Left ventricle myocardium superior (tissue), 1 donor: ENCODE measurements at regions not wholly inside any gene's neighbourhood (a gene's known extent, or its start where the extent isn't known, plus 50 kb on each side); places are given as distances from the start of the nearest gene placed in this dataset.
A peak's percentile ranks its signal among the peaks of the same experiment; 100 is the strongest.
"Not testable (repeated sequence)": the region's sequence is repeated elsewhere in the genome, so short reads cannot be mapped to it uniquely, and the experiment has no call there.

Source experiments
- ATAC-seq: fragments of 200-7000 bp; cut with Tn5 transposase; one replicate; pipeline ENCODE4 v1.9.1; 2020; ENCODE audit warnings: mild to moderate bottlenecking, moderate library complexity
- DNase-seq: peaks from one replicate; pipeline ENCODE4 v3.0.0-alpha.2; 2020
- intact Hi-C: fragments of 100-400 bp; cut with micrococcal nuclease; formaldehyde crosslinking; loops from one replicate; pipeline ENCODE4 v1.11.0; 2022
- donor health status: DM: no; HTN: yes; CAD: no; lungs with severe emphysema.

DNA sequence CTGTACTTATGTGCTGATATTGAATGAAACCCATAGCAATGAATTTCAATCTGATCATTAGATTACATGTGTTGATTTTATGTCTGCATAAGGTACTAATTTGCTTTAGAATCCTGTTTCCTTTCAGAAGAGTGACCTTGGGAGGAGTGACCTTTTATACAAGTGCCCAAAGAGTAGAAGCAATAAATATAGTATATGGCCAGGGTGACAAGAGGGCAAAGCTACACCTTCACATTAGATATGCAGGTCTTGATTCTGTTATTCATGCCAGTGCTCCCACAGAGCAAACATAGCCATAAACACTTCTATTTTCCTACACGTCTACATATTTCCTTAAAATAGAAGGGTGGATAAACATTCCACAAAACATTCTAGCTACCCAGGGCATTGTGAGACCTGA lies 158.2 kb upstream of the RAP2B start:
- DNase-seq (no peak), ATAC-seq (no peak)
- intact Hi-C loops = no loop called here

GRCh38 chr3:153008226-153008625 lies 153.8 kb upstream of the RAP2B start:
- intact Hi-C loops = no loop called here
- DNase-seq (no peak), ATAC-seq (no peak)

- no peak for DNase-seq
- ATAC-seq = no peak
Measured at GRCh38 chr3:153023896-153024295, 138.1 kb upstream of the RAP2B start.

GRCh38 chr3:153026026-153026425 lies 136.0 kb upstream of the RAP2B start:
- no peak for ATAC-seq
- intact Hi-C loops = loop anchor here (5.0 to 10.0 kb wide), 2 partner anchors 741 to 1229 kb away; no protein-coding TSS in a partner anchor
- DNase-seq = no peak

More at GRCh38 chr3:153023896-153024295, 138.1 kb upstream of the RAP2B start:
- intact Hi-C loops = loop anchor here (10.0 kb wide), 1 partner anchor 1231 kb away; no protein-coding TSS in a partner anchor

DNA sequence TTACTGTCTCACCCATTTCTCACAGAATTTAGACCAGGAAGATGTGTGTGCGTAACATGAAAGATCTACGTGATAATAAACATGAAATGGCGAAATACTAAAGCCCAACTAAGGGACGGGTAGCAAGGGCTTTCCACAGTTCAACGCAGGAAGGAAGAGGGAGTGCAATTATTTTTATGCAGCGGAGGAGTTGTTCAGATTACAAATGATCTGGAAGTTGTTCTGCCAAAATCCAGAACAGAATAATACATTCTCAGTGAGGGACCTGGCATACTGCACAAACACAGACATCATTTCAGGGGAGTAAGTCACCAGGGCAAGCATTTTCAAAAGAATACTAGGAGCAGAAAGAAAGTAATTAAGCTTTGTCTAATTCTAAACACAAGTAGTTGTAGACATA lies 133.6 kb upstream of the RAP2B start:
- intact Hi-C loops = loop anchor here (5.0 to 10.0 kb wide), 2 partner anchors 739 to 1226 kb away; no protein-coding TSS in a partner anchor
- ATAC-seq (no peak), DNase-seq (no peak)

DNA sequence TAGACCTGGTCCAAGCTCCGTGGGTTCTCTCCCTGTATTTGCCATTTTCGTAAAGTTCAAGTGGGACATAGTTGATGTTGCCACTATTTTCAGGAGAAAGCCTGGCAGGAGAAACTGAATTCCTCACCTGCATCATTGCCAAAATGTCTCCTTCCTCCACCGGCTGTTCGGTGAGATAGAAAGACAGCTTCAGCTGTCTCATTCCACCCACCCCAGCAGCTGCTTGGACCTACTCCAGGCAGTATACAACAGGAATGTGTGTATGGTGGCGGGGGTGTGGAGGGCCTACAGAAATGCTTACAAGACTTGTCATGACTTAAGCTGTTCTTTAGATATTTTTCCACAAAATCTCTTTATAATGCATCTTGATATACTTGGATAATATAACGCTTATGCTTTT lies 132.7 kb upstream of the RAP2B start:
- intact Hi-C loops = loop anchor here (5.0 to 10.0 kb wide), 2 partner anchors 738 to 1225 kb away; no protein-coding TSS in a partner anchor
- ATAC-seq (no peak), DNase-seq (no peak)

DNA sequence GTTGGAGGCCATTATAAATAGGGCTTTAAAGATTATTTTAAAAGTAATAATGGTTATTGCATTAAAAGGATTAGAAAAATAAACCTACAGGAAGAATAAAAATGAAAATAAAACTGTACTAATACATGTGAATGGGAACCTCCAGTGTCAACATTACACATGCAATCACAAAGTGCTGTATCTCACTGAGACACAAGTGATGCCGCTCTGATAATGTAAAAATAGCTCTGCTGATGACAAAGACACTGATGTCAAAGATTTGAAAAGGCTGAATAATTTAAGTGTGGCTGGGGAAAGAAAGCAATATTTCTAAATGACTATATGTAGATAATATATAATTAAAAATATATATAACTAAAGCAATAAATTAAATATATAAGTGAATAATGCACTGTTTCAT lies 129.1 kb upstream of the RAP2B start:
- DNase-seq (no peak), ATAC-seq (no peak)
- intact Hi-C loops = no loop called here

DNA sequence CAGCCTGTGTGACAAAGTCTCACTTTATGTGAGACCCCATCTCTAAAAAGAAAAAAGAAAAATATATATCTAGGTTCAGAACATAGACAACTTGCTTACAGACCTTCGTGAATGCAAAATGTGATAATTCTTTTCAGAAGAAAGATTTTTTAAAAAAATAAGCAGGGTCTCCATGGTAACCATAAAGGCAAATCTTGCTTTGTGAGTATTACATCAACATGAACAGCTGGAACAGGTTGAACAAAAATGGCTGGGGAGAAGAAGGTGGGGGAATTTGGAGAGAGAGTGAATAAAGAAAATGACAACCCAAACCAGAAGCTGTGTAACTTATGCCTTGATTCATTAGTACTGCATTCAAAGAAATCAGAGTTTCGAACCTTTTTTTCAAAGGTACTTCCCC lies 125.2 kb upstream of the RAP2B start:
- intact Hi-C loops = no loop called here
- DNase-seq (no peak), ATAC-seq (no peak)

- intact Hi-C loops = no loop called here
- ATAC-seq (no peak), DNase-seq (no peak)
Measured at GRCh38 chr3:153038367-153038766, 123.7 kb upstream of the RAP2B start.

- intact Hi-C loops = no loop called here
- peak; percentile 32 for DNase-seq
- ATAC-seq = no peak
Measured at GRCh38 chr3:153038779-153039178, 123.2 kb upstream of the RAP2B start.

GRCh38 chr3:153041181-153041580 lies 120.8 kb upstream of the RAP2B start:
- DNase-seq = no peak
- intact Hi-C loops = loop anchor here (5.0 to 10.0 kb wide), 2 partner anchors 554 to 726 kb away; no protein-coding TSS in a partner anchor
- ATAC-seq = no peak

DNA sequence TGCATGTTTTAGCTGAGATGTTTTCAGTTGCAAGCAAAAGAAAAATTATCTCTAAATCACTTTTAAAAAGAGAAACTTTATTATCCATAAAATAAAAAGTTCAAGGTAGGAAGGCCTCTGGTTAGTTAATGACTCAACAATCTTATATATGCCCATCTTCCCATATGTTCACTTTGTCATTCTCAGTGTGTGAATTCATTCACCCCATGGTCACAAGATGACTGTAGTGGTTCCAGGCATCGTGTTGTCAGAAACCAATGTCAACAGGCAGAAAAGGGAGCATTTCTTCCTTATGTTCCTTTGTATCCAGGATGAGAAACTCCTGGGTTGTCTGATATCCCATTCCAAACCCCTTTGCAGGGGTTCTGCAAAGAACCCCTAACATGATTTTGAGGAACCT lies 119.9 kb upstream of the RAP2B start:
- intact Hi-C loops = loop anchor here (5.0 to 10.0 kb wide), 2 partner anchors 553 to 725 kb away; no protein-coding TSS in a partner anchor

DNA sequence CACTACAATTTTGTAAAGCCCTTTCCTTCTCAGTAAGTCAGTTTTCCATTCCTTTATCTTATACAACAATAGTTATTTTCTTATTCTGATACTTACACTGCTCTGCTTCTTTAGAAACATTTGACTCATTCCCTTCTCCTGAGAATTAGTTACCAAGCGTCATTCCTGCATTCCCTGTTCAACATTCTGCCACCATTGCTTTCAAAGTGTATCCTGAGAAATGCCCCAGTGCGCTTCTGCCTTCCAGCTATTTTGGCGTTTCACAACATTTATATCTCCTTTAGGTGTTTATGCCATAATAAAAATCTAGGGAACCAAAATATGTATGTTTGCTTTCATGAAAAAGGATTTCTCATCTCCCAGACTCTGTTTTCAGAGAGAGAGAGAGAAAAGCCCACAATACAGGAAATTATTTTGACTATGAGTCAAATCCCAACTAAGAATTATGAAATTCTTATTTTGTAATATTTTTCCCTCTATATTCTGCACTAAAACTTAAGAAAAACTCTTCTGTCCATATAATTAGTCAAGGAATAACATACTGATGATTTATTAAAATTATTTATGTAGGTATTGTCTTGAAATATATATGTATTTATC lies 118.2 kb upstream of the RAP2B start:
- intact Hi-C loops = loop anchor here (5.0 to 10.0 kb wide), 2 partner anchors 551 to 723 kb away; no protein-coding TSS in a partner anchor
- no peak for DNase-seq
- peak; percentile 33 for ATAC-seq

More for the DNA sequence above, 119.9 kb upstream of the RAP2B start:
- DNase-seq = no peak
- no peak for ATAC-seq

DNA sequence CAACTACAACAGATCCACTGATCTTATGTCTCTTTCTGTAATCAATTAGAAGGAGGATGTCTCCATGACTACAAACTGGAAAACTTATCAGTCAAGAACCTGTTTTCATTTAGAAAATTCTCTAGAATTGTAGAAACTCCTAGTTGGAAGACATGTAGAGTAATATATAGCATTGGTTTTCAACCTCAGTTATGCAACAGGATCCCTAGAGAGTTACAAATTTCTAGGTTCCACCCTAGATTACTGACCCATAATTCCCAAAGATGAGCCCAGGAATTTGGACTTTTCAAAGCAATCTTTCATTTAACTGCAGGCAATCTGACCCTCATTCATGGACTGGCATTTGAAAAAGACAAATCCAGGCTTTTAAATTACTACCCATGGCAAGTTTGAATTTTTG lies 116.9 kb upstream of the RAP2B start:
- intact Hi-C loops = loop anchor here (10.0 kb wide), 1 partner anchor 550 kb away; no protein-coding TSS in a partner anchor
- DNase-seq = no peak
- ATAC-seq = no peak

DNA sequence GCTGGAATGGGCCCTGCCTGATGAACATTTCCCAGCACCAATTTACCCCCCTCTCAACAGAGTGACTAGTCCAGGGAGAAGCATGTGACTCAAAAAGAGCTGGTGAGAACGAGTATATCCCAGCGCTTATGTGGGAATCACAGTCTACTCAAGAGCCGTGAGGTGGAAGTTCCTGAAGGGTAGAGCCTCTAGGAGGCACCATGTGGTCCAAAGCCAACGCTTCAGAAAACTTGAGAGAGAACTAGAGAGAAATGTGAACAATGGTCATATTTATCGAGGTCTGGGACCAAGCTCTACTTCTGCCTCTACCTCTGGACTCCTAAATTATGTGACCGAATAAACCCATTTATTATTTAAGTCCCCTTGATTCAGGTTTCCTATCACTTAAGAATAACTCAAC lies 111.0 kb upstream of the RAP2B start:
- intact Hi-C loops = no loop called here
- no peak for DNase-seq
- ATAC-seq = no peak

- intact Hi-C loops = no loop called here
- DNase-seq (no peak), ATAC-seq (no peak)
Measured at GRCh38 chr3:153051427-153052095, 110.5 kb upstream of the RAP2B start.

GRCh38 chr3:153052096-153052460 lies 109.9 kb upstream of the RAP2B start:
- DNase-seq = no peak

GRCh38 chr3:153055217-153055616 lies 106.8 kb upstream of the RAP2B start:
- intact Hi-C loops = no loop called here
- no peak for ATAC-seq

More at GRCh38 chr3:153052096-153052460, 109.9 kb upstream of the RAP2B start:
- intact Hi-C loops = no loop called here
- ATAC-seq = peak; percentile 68

DNA sequence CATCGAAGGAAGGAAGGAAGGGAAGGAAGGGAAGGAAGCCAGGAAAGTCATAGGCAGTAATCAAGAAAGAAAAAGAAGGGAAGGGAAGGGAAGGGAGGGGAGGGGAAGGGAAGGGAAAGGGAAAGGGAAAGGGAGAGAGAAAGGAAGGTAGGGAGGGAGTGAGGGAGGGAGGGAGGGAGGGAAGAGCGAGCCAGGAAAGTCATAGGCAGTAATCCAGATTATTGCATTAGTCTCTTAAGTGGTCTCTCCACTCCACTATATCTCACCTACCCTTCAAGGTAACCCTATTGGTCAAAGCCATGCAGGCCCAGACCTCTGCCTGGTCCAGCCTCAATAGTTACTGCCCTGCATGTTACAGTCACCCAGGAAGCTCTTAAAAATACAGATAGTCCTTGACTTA lies 106.2 kb upstream of the RAP2B start:
- DNase-seq (no peak), ATAC-seq (no peak)
- intact Hi-C loops = no loop called here

More at GRCh38 chr3:153055217-153055616, 106.8 kb upstream of the RAP2B start:
- DNase-seq = no peak

- intact Hi-C loops, DNase-seq, ATAC-seq: not testable (repeated sequence)
Measured at GRCh38 chr3:153058031-153058688, 103.9 kb upstream of the RAP2B start.
